HepG2 (cell line): ENCODE measurements at regions not wholly inside any gene's neighbourhood (a gene's known extent, or its start where the extent isn't known, plus 50 kb on each side); places are given as distances from the start of the nearest gene placed in this dataset.

ENCODE experiments used
- ARNT ChIP-seq: fragments of 450-650 bp; IDR thresholded peaks from 2 replicates; pipeline ENCODE4 v1.6.1; 2017
- ATF3 ChIP-seq: sonication (generic); formaldehyde crosslinking; IDR thresholded peaks from 2 replicates; pipeline ENCODE4 v1.4.0; 2020; ENCODE audit warnings: missing genetic modification reagents
- FIP1L1 ChIP-seq: fragments of 200-400 bp; formaldehyde crosslinking; IDR thresholded peaks from 2 replicates; pipeline ENCODE4 v1.6.1; 2018; ENCODE audit warnings: low read depth, mild to moderate bottlenecking, low read length, moderate library complexity, borderline replicate concordance; ENCODE audit not compliant: insufficient read depth
- GMEB2 ChIP-seq: IDR thresholded peaks from 2 replicates; pipeline ENCODE4 v1.6.1; 2016; ENCODE audit warnings: missing biosample characterization, missing genetic modification reagents, low read depth
- IKZF4 ChIP-seq: sonication (generic); formaldehyde crosslinking; IDR thresholded peaks from 2 replicates; pipeline ENCODE4 v1.5.1; 2020; ENCODE audit warnings: borderline replicate concordance, mild to moderate bottlenecking, low read depth, missing genetic modification reagents; ENCODE audit errors: not compliant biosample characterization
- KAT2B ChIP-seq: fragments of 150-350 bp; IDR thresholded peaks from 2 replicates; pipeline ENCODE4 v1.6.1; 2014; ENCODE audit warnings: low read depth, low read length, borderline replicate concordance
- MED1 ChIP-seq: sonication (generic); formaldehyde crosslinking; IDR thresholded peaks from 2 replicates; pipeline ENCODE4 v1.4.0; 2020; ENCODE audit warnings: missing genetic modification reagents
- MLX ChIP-seq: IDR thresholded peaks from 2 replicates; pipeline ENCODE4 v1.6.1; 2016
- NFYC ChIP-seq: IDR thresholded peaks from 2 replicates; pipeline ENCODE4 v1.6.1; 2016; ENCODE audit warnings: missing genetic modification reagents, missing compliant biosample characterization
- PHF20 ChIP-seq: sonication (generic); formaldehyde crosslinking; IDR thresholded peaks from 2 replicates; pipeline ENCODE4 v1.5.0; 2020; ENCODE audit warnings: mild to moderate bottlenecking, missing genetic modification reagents
- RERE ChIP-seq: IDR thresholded peaks from 2 replicates; pipeline ENCODE4 v1.6.1; 2016; ENCODE audit warnings: low read depth, missing genetic modification reagents, missing compliant biosample characterization
- SRSF9 ChIP-seq: fragments of 200-400 bp; formaldehyde crosslinking; IDR thresholded peaks from 2 replicates; pipeline ENCODE4 v1.6.1; 2018; ENCODE audit warnings: borderline replicate concordance, mild to moderate bottlenecking, low read depth, low read length; ENCODE audit not compliant: insufficient read depth, poor library complexity, severe bottlenecking
- THAP7 ChIP-seq: sonication (generic); formaldehyde crosslinking; IDR thresholded peaks from 2 replicates; pipeline ENCODE4 v1.8.1; 2023; ENCODE audit warnings: mild to moderate bottlenecking, missing genetic modification reagents
- ZBTB37 ChIP-seq: sonication (generic); formaldehyde crosslinking; IDR thresholded peaks from 2 replicates; pipeline ENCODE4 v1.4.0; 2020; ENCODE audit warnings: mild to moderate bottlenecking, missing genetic modification reagents
- ZEB1 ChIP-seq: IDR thresholded peaks from 2 replicates; pipeline ENCODE4 v1.6.1; 2012; ENCODE audit warnings: mild to moderate bottlenecking, low read depth, inconsistent platforms; ENCODE audit not compliant: insufficient replicate concordance
- ZNF224 ChIP-seq: sonication (generic); formaldehyde crosslinking; IDR thresholded peaks from 2 replicates; pipeline ENCODE4 v1.5.0; 2020; ENCODE audit warnings: mild to moderate bottlenecking, missing genetic modification reagents
- ZNF747 ChIP-seq: sonication (generic); formaldehyde crosslinking; IDR thresholded peaks from 2 replicates; pipeline ENCODE4 v1.8.1; 2023; ENCODE audit warnings: missing genetic modification reagents, mild to moderate bottlenecking, borderline replicate concordance
- ZNF792 ChIP-seq: IDR thresholded peaks from 2 replicates; pipeline ENCODE4 v1.6.1; 2016
- ZZZ3 ChIP-seq: sonication (generic); formaldehyde crosslinking; IDR thresholded peaks from 2 replicates; pipeline ENCODE4 v1.4.0; 2020; ENCODE audit warnings: missing genetic modification reagents, mild to moderate bottlenecking, borderline replicate concordance

GRCh38 chr22:44645083-44645482 lies 56.9 kb upstream of the PRR5 start (continued):
- no peak for TF ChIP-seq RERE (CRISPR knock-in tag)
- TF ChIP-seq IKZF4 (CRISPR knock-in tag), result no peak
- TF ChIP-seq ATF3, result no peak
- TF ChIP-seq ZNF792, result no peak
- TF ChIP-seq ZBTB37 (CRISPR knock-in tag), result no peak
- TF ChIP-seq SRSF9, result no peak
- no peak for TF ChIP-seq ARNT
- no peak for TF ChIP-seq THAP7 (CRISPR knock-in tag)
- TF ChIP-seq MED1 (CRISPR knock-in tag), result no peak
- TF ChIP-seq GMEB2 (CRISPR knock-in tag), result no peak
- TF ChIP-seq NFYC (CRISPR knock-in tag), result no peak
- no peak for TF ChIP-seq KAT2B
- no peak for TF ChIP-seq ZNF224 (CRISPR knock-in tag)
- TF ChIP-seq PHF20 (CRISPR knock-in tag), result no peak
- TF ChIP-seq MLX (CRISPR knock-in tag), result no peak
- no peak for TF ChIP-seq FIP1L1
- no peak for TF ChIP-seq ZZZ3 (CRISPR knock-in tag)
- no peak for TF ChIP-seq ZNF747
- peak; percentile 44 for TF ChIP-seq ZEB1
